ENCODE measurements at regions not wholly inside any gene's neighbourhood (a gene's known extent, or its start where the extent isn't known, plus 50 kb on each side); places are given as distances from the start of the nearest gene placed in this dataset.

DNA sequence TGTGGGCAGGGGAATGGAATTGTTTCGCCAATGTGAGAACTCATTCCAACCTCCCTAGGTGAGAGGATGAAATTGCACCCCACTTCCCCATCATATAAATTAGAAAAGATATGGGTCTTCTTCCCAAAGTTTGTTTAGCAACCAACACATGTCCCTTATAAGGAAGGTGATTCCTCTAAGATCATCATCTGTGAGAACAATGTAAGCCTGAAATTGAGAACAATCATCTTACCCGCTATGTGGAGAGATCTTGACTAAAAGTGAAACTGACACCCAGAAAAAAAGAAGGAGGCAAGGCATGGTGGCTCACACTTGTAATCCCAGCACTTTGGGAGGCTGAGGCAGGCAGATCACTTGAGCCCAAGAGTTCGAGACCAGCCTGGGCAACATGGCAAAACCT is 173.2 kb upstream of the HMGA2 start:
- Histone ChIP-seq H3K36me3 (ENCODE audit: control insufficient read depth in 2 of 2, extremely low read depth in 1 of 2, insufficient read depth in 2 of 2, low read length in 2 of 2) (no peaks in the 10 kb centered on the region), H3K9ac (replicated peaks; ENCODE audit: extremely low read depth, insufficient read depth, low read length) (no peak overlapping the region), H3K4me3 (replicated peaks in 1 of 3; ENCODE audit: insufficient read depth in 1 of 3, low read depth in 1 of 3, low read length in 3 of 3) (no peak overlapping the region), H3K4me1 (ENCODE audit: control insufficient read depth, extremely low read depth, insufficient read depth, low read length) (peaks cover 57% of the 10 kb centered on the region), H3K9me1 (replicated peaks; ENCODE audit: control insufficient read depth, extremely low read depth, insufficient read depth, low read length) (no peaks in the 10 kb centered on the region), H4K20me1 (replicated peaks; ENCODE audit: control insufficient read depth, extremely low read depth, insufficient read depth, low read length) (no peaks in the 10 kb centered on the region), H3K27me3 (ENCODE audit: control insufficient read depth in 2 of 2, insufficient read depth in 2 of 2, low read length in 2 of 2) (no peaks in the 10 kb centered on the region), H2AFZ (ENCODE audit: low read depth, low read length) (no peak overlapping the region), H3K4me2 (ENCODE audit: insufficient read depth, low read length) (no peak overlapping the region), H3K79me2 (ENCODE audit: control insufficient read depth, insufficient read depth, low read length) (peaks cover 3% of the 10 kb centered on the region), H3K27ac (ENCODE audit: insufficient read depth, low read depth, low read length) (no peak overlapping the region), H3K9me3 (replicated peaks; ENCODE audit: control insufficient read depth, insufficient read depth, low read length) (no peaks in the 10 kb centered on the region)
- POLR2A ChIA-PET: no interaction called here
- BruUV-seq (replicated peaks): no TSS peak
- dilution Hi-C loops (cut with MboI; ENCODE audit: extremely low pct_ligation_motif_present, low sequenced_read_pairs): no loop called here
- TF ChIP-seq POLR2AphosphoS5 (IDR thresholded peaks at IDR 0.05; ENCODE audit: insufficient read depth, low read depth, low read length): no peak
- no peak for TF ChIP-seq POLR2A (IDR thresholded peaks at IDR 0.05; ENCODE audit: low read depth, low read length)
- no peak for TF ChIP-seq GATA2 (IDR thresholded peaks at IDR 0.05; ENCODE audit: insufficient read depth, insufficient read length, low read depth, low read length)
- TF ChIP-seq JUN (IDR thresholded peaks at IDR 0.05; ENCODE audit: borderline replicate concordance, insufficient read depth, insufficient read length, low read depth): no peak
- no peak for TF ChIP-seq MYC (IDR thresholded peaks at IDR 0.05; ENCODE audit: low read depth, low read length)
- FAIRE-seq: no peak
- intact Hi-C loops (cut with micrococcal nuclease): no loop called here
- CTCF ChIA-PET: no interaction called here
- no peak for DNase-seq (ENCODE audit: low read depth, low spot score)

DNA sequence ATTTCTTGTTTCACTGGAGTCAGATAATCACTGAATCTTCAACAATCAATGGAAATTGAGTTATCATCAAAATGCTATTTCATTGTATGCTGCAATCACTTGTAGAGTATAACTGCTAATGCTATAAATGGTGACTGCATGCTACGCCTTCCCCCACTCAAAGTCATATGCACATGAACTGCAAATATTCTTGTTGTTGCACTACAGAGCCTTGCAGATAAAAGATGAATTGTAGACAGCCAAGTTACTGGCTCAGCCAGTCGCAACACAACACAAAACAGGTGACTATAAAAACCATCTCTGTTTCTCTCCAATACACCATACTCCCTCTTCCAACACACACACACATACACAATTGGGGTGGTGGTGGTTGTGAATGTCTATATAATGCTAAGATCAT is 171.0 kb upstream of the HMGA2 start:
- Histone ChIP-seq H3K9me1 (replicated peaks; ENCODE audit: control insufficient read depth, extremely low read depth, insufficient read depth, low read length) (no peaks in the 10 kb centered on the region), H3K9me3 (replicated peaks; ENCODE audit: control insufficient read depth, insufficient read depth, low read length) (no peaks in the 10 kb centered on the region), H3K4me1 (ENCODE audit: control insufficient read depth, extremely low read depth, insufficient read depth, low read length) (peaks cover 67% of the 10 kb centered on the region), H3K36me3 (ENCODE audit: control insufficient read depth in 2 of 2, extremely low read depth in 1 of 2, insufficient read depth in 2 of 2, low read length in 2 of 2) (no peaks in the 10 kb centered on the region), H3K27ac (ENCODE audit: insufficient read depth, low read depth, low read length) (no peak overlapping the region), H3K4me3 (replicated peaks in 1 of 3; ENCODE audit: insufficient read depth in 1 of 3, low read depth in 1 of 3, low read length in 3 of 3) (no peak overlapping the region), H2AFZ (ENCODE audit: low read depth, low read length) (no peak overlapping the region), H4K20me1 (replicated peaks; ENCODE audit: control insufficient read depth, extremely low read depth, insufficient read depth, low read length) (no peaks in the 10 kb centered on the region), H3K27me3 (ENCODE audit: control insufficient read depth in 2 of 2, insufficient read depth in 2 of 2, low read length in 2 of 2) (no peaks in the 10 kb centered on the region), H3K4me2 (ENCODE audit: insufficient read depth, low read length) (no peak overlapping the region), H3K9ac (replicated peaks; ENCODE audit: extremely low read depth, insufficient read depth, low read length) (no peak overlapping the region), H3K79me2 (ENCODE audit: control insufficient read depth, insufficient read depth, low read length) (peaks cover 3% of the 10 kb centered on the region)
- CTCF ChIA-PET: no interaction called here
- no peak for FAIRE-seq
- intact Hi-C loops (cut with micrococcal nuclease) (no loop called here), dilution Hi-C loops (cut with MboI; ENCODE audit: extremely low pct_ligation_motif_present, low sequenced_read_pairs) (no loop called here)
- POLR2A ChIA-PET: no interaction called here
- TF ChIP-seq EZH2 (IDR thresholded peaks at IDR 0.05; ENCODE audit: borderline replicate concordance, low read depth, low read length, severe bottlenecking): no peak
- TF ChIP-seq POLR2A (IDR thresholded peaks at IDR 0.05; ENCODE audit: low read depth, low read length): no peak
- no peak for TF ChIP-seq JUN (IDR thresholded peaks at IDR 0.05; ENCODE audit: borderline replicate concordance, insufficient read depth, insufficient read length, low read depth)
- no peak for TF ChIP-seq MAX (IDR thresholded peaks at IDR 0.05; ENCODE audit: insufficient read depth, insufficient read length)
- TF ChIP-seq FOS (IDR thresholded peaks at IDR 0.05; ENCODE audit: borderline replicate concordance, insufficient read depth, low read length): no peak
- TF ChIP-seq POLR2AphosphoS5 (IDR thresholded peaks at IDR 0.05; ENCODE audit: insufficient read depth, low read depth, low read length): no peak
- no peak for TF ChIP-seq GATA2 (IDR thresholded peaks at IDR 0.05; ENCODE audit: insufficient read depth, insufficient read length, low read depth, low read length)
- no peak for TF ChIP-seq CTCF (IDR thresholded peaks at IDR 0.05; ENCODE audit: extremely low read depth in 1 of 2, insufficient read depth in 1 of 2, low read depth in 1 of 2, low read length in 2 of 2)
- no peak for TF ChIP-seq MYC (IDR thresholded peaks at IDR 0.05; ENCODE audit: low read depth, low read length)
- DNase-seq (ENCODE audit: low read depth, low spot score): no peak
- no TSS peak for BruUV-seq (replicated peaks)
